GM23338 (cell line): ENCODE measurements at regions not wholly inside any gene's neighbourhood (a gene's known extent, or its start where the extent isn't known, plus 50 kb on each side); places are given as distances from the start of the nearest gene placed in this dataset.

ENCODE experiments used
- CREB1 ChIP-seq: fragments of 250-450 bp; sonication (Bioruptor Pico); IDR thresholded peaks from 2 replicates; pipeline ENCODE4 v1.5.0; 2020; ENCODE audit warnings: low read depth, mild to moderate bottlenecking, moderate library complexity
- CTCF ChIP-seq, 2 experiments: fragments of 200-600 bp in 1 of 2; sonication (generic) in 1 of 2; conservative IDR thresholded peaks; 2 replicates each; pipeline versions ENCODE4 v1.5.1 to v1.6.1; 2016 to 2017; ENCODE audit warnings: antibody characterized with exemption in 2 of 2, low read depth in 2 of 2, mild to moderate bottlenecking in 2 of 2, moderate library complexity in 1 of 2
- ETS1 ChIP-seq: IDR thresholded peaks from 2 replicates; pipeline ENCODE4 v1.6.1; 2016; ENCODE audit warnings: antibody characterized with exemption
- EZH2 ChIP-seq: fragments of 200-600 bp; sonication (generic); IDR thresholded peaks from one replicate; pipeline ENCODE4 v1.8.0; 2017; ENCODE audit warnings: antibody characterized with exemption, mild to moderate bottlenecking, low read depth; ENCODE audit not compliant: unreplicated experiment
- EZH2phosphoT487 ChIP-seq: fragments of 200-600 bp; sonication (generic); IDR thresholded peaks from one replicate; pipeline ENCODE4 v1.8.1; 2018; ENCODE audit warnings: antibody characterized with exemption; ENCODE audit not compliant: unreplicated experiment
- JUNB ChIP-seq: IDR thresholded peaks from one replicate; pipeline ENCODE4 v1.6.1; 2016; ENCODE audit warnings: antibody characterized with exemption; ENCODE audit not compliant: unreplicated experiment
- NANOG ChIP-seq: IDR thresholded peaks from 2 replicates; pipeline ENCODE4 v1.6.1; 2016; ENCODE audit warnings: antibody characterized with exemption, borderline replicate concordance
- POLR2AphosphoS5 ChIP-seq: IDR thresholded peaks from 2 replicates; pipeline ENCODE4 v1.6.1; 2016; ENCODE audit warnings: antibody characterized with exemption, low read depth
- REST ChIP-seq: IDR thresholded peaks from one replicate; pipeline ENCODE4 v1.6.1; 2018; ENCODE audit warnings: antibody characterized with exemption; ENCODE audit not compliant: unreplicated experiment
- STAT1 ChIP-seq: IDR thresholded peaks from one replicate; pipeline ENCODE4 v1.6.1; 2016; ENCODE audit warnings: antibody characterized with exemption; ENCODE audit not compliant: unreplicated experiment
- ZNF114 ChIP-seq: fragments of 250-450 bp; sonication (Bioruptor Pico); IDR thresholded peaks from 2 replicates; pipeline ENCODE4 v1.5.0; 2020; ENCODE audit warnings: mild to moderate bottlenecking, moderate library complexity
- ZNF462 ChIP-seq: fragments of 250-450 bp; sonication (Bioruptor Pico); IDR thresholded peaks from 2 replicates; pipeline ENCODE4 v1.5.0; 2020; ENCODE audit warnings: mild to moderate bottlenecking, moderate library complexity

GRCh38 chr1:78415165-78415564, 75.6 kb upstream of the PTGFR start:
- TF ChIP-seq POLR2AphosphoS5 (no peak), NANOG (no peak), CTCF (conservative IDR thresholded peaks at IDR 0.05; ENCODE audit: low read depth in 2 of 2) (no peak), REST (no peak), EZH2phosphoT487 (no peak), JUNB (no peak), CREB1 (CRISPR knock-in tag) (no peak), EZH2 (no peak), ZNF114 (no peak), ETS1 (no peak), STAT1 (no peak), ZNF462 (CRISPR knock-in tag) (no peak)
